HepG2 (cell line): ENCODE measurements at regions not wholly inside any gene's neighbourhood (a gene's known extent, or its start where the extent isn't known, plus 50 kb on each side); places are given as distances from the start of the nearest gene placed in this dataset.

Source experiments
- ELF4 ChIP-seq: sonication (generic); formaldehyde crosslinking; IDR thresholded peaks from 2 replicates; pipeline ENCODE4 v1.5.0; 2020; ENCODE audit warnings: missing genetic modification reagents, mild to moderate bottlenecking, moderate library complexity, borderline replicate concordance
- ZNF446 ChIP-seq: sonication (generic); formaldehyde crosslinking; IDR thresholded peaks from 2 replicates; pipeline ENCODE4 v1.5.0; 2020; ENCODE audit warnings: mild to moderate bottlenecking, missing genetic modification reagents
- TF ChIP-seq, protein P1 (sequence below): sonication (generic); formaldehyde crosslinking; IDR thresholded peaks from 2 replicates; pipeline ENCODE4 v1.5.0; 2020; ENCODE audit warnings: mild to moderate bottlenecking, missing genetic modification reagents, moderate library complexity

- TF ChIP-seq ELF4 (CRISPR knock-in tag) (no peak), ZNF446 (CRISPR knock-in tag) (no peak)
- TF ChIP-seq, protein P1, sequence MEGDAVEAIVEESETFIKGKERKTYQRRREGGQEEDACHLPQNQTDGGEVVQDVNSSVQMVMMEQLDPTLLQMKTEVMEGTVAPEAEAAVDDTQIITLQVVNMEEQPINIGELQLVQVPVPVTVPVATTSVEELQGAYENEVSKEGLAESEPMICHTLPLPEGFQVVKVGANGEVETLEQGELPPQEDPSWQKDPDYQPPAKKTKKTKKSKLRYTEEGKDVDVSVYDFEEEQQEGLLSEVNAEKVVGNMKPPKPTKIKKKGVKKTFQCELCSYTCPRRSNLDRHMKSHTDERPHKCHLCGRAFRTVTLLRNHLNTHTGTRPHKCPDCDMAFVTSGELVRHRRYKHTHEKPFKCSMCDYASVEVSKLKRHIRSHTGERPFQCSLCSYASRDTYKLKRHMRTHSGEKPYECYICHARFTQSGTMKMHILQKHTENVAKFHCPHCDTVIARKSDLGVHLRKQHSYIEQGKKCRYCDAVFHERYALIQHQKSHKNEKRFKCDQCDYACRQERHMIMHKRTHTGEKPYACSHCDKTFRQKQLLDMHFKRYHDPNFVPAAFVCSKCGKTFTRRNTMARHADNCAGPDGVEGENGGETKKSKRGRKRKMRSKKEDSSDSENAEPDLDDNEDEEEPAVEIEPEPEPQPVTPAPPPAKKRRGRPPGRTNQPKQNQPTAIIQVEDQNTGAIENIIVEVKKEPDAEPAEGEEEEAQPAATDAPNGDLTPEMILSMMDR: no peak
Observed at GRCh38 chr12:58678753-58679152, 241.6 kb downstream of the LRIG3 start.
